Spleen (tissue), 7 donors: ENCODE measurements at regions not wholly inside any gene's neighbourhood (a gene's known extent, or its start where the extent isn't known, plus 50 kb on each side); places are given as distances from the start of the nearest gene placed in this dataset.

Experiments
- CTCF ChIP-seq, 11 experiments: fragments of 200-600 bp in 7 of 11; fragments of 450-650 bp in 4 of 11; sonication (generic) in 4 of 11; IDR thresholded peaks in 8 of 11; conservative IDR thresholded peaks in 3 of 11; 1 replicate in 7 of 11; 2 replicates in 4 of 11; pipeline versions ENCODE4 v1.4.0 to v1.8.0; 2016 to 2021; ENCODE audit warnings: antibody characterized with exemption in 11 of 11, inconsistent platforms in 4 of 11, mild to moderate bottlenecking in 1 of 11
- POLR2A ChIP-seq, 3 donors: fragments of 450-650 bp; IDR thresholded peaks; one replicate each; pipeline ENCODE4 v1.5.1; 2017; ENCODE audit warnings: antibody characterized with exemption in 3 of 3, mild to moderate bottlenecking in 1 of 3
- POLR2AphosphoS5 ChIP-seq, 3 donors: sonication (generic); formaldehyde crosslinking; IDR thresholded peaks; one replicate each; pipeline ENCODE4 v1.5.1; 2017; ENCODE audit warnings: antibody characterized with exemption in 3 of 3
- donor health status: DM: no; HTN: no; CAD: no; lungs with moderate emphysema.
- donor health status: DM: no; HTN: no; CAD: no.
- donor health status: DM: no; HTN: no; CAD: no.

GRCh38 chr20:11001764-11002540 lies 328.2 kb upstream of the JAG1 start:
- TF ChIP-seq CTCF (IDR thresholded peaks at IDR 0.05 in 8 of 11, conservative IDR thresholded peaks at IDR 0.05 in 3 of 11) = no peak
- TF ChIP-seq POLR2AphosphoS5 (IDR thresholded peaks at IDR 0.05) = peak in 1 of 3 donors; percentile 47
- TF ChIP-seq POLR2A (IDR thresholded peaks at IDR 0.05) = no peak
